Activated T-helper 1 cell treated with anti-CD3 and anti-CD28 coated beads, Interleukin-12 subunit alpha, Interleukin-12 subunit beta, Interleukin-2, Interleukin-4 antibody, amounts not matched to agents 30 ng/mL and 10 ng/mL and 1 ng/mL, durations not matched to agents 14 hours and 24 hours and 36 hours (primary cell): ENCODE measurements at regions not wholly inside any gene's neighbourhood (a gene's known extent, or its start where the extent isn't known, plus 50 kb on each side); places are given as distances from the start of the nearest gene placed in this dataset.
"Not testable (repeated sequence)": the region's sequence is repeated elsewhere in the genome, so short reads cannot be mapped to it uniquely, and the experiment has no call there.

Experiments used
- DNase-seq: peaks from one replicate; pipeline ENCODE4 v3.0.0; 2021; ENCODE audit warnings: low spot score
- H3K27ac Mint-ChIP-seq: one replicate; pipeline ENCODE4 v1.8.0; 2021; ENCODE audit warnings: mild to moderate bottlenecking, mixed read lengths
- H3K27me3 Mint-ChIP-seq: one replicate; pipeline ENCODE4 v1.8.0; 2022; ENCODE audit warnings: mild to moderate bottlenecking, moderate library complexity, mixed read lengths; ENCODE audit not compliant: insufficient read depth
- H3K36me3 Mint-ChIP-seq: one replicate; pipeline ENCODE4 v1.8.0; 2021; ENCODE audit warnings: low read depth, mixed read lengths
- H3K4me1 Mint-ChIP-seq: one replicate; pipeline ENCODE4 v1.8.0; 2021; ENCODE audit warnings: low read depth, mixed read lengths
- H3K4me3 Mint-ChIP-seq: one replicate; pipeline ENCODE4 v1.8.0; 2021; ENCODE audit warnings: mild to moderate bottlenecking, moderate library complexity, mixed read lengths
- H3K9me3 Mint-ChIP-seq: one replicate; pipeline ENCODE4 v1.8.0; 2021; ENCODE audit warnings: mixed read lengths
- intact Hi-C: fragments of 100-400 bp; cut with micrococcal nuclease; formaldehyde crosslinking; loops from one replicate; pipeline ENCODE4 v1.15.1; 2024

- no peak for DNase-seq
- Mint-ChIP-seq H3K27ac (no peak overlapping the region), H3K4me3 (no peak overlapping the region), H3K4me1 (no peaks in the 10 kb centered on the region), H3K36me3 (no peaks in the 10 kb centered on the region), H3K27me3 (no peaks in the 10 kb centered on the region), H3K9me3 (no peaks in the 10 kb centered on the region)
- intact Hi-C loops, result no loop called here
Measured at GRCh38 chr3:174363256-174363655, 495.9 kb upstream of the NAALADL2 start.

GRCh38 chr3:174365796-174366195 lies 493.3 kb upstream of the NAALADL2 start:
- H3K27ac Mint-ChIP-seq, result no peak overlapping the region
- no peaks in the 10 kb centered on the region for H3K27me3 Mint-ChIP-seq
- H3K36me3 Mint-ChIP-seq, result no peaks in the 10 kb centered on the region
- H3K4me1 Mint-ChIP-seq, result no peaks in the 10 kb centered on the region
- H3K4me3 Mint-ChIP-seq, result no peak overlapping the region
- intact Hi-C loops, result no loop called here
- no peaks in the 10 kb centered on the region for H3K9me3 Mint-ChIP-seq
- DNase-seq, result no peak

- H3K27ac Mint-ChIP-seq, intact Hi-C loops, H3K4me1 Mint-ChIP-seq, DNase-seq, H3K36me3 Mint-ChIP-seq, H3K4me3 Mint-ChIP-seq, H3K27me3 Mint-ChIP-seq, H3K9me3 Mint-ChIP-seq: not testable (repeated sequence)
Measured at GRCh38 chr3:174366904-174367303, 492.2 kb upstream of the NAALADL2 start.

GRCh38 chr3:174376346-174376745 lies 482.8 kb upstream of the NAALADL2 start:
- H3K36me3 Mint-ChIP-seq, result no peaks in the 10 kb centered on the region

GRCh38 chr3:174377096-174377495 lies 482.0 kb upstream of the NAALADL2 start:
- Mint-ChIP-seq H3K27me3 (no peaks in the 10 kb centered on the region), H3K36me3 (no peaks in the 10 kb centered on the region), H3K4me3 (no peak overlapping the region), H3K9me3 (no peaks in the 10 kb centered on the region), H3K27ac (no peak overlapping the region), H3K4me1 (no peaks in the 10 kb centered on the region)
- no peak for DNase-seq
- intact Hi-C loops, result no loop called here

More at GRCh38 chr3:174376346-174376745, 482.8 kb upstream of the NAALADL2 start:
- Mint-ChIP-seq H3K9me3 (no peaks in the 10 kb centered on the region), H3K27ac (no peak overlapping the region), H3K27me3 (no peaks in the 10 kb centered on the region), H3K4me3 (no peak overlapping the region), H3K4me1 (no peaks in the 10 kb centered on the region)
- intact Hi-C loops, result no loop called here
- no peak for DNase-seq

- Mint-ChIP-seq H3K9me3 (no peaks in the 10 kb centered on the region), H3K27me3 (no peaks in the 10 kb centered on the region), H3K36me3 (no peaks in the 10 kb centered on the region), H3K27ac (no peak overlapping the region), H3K4me1 (no peaks in the 10 kb centered on the region), H3K4me3 (no peak overlapping the region)
- intact Hi-C loops, result no loop called here
- DNase-seq, result no peak
Measured at GRCh38 chr3:174377684-174378083, 481.4 kb upstream of the NAALADL2 start.

GRCh38 chr3:174382878-174383277 lies 476.3 kb upstream of the NAALADL2 start:
- Mint-ChIP-seq H3K27me3 (no peaks in the 10 kb centered on the region), H3K9me3 (no peaks in the 10 kb centered on the region), H3K36me3 (no peaks in the 10 kb centered on the region), H3K4me3 (no peak overlapping the region), H3K27ac (no peak overlapping the region), H3K4me1 (no peaks in the 10 kb centered on the region)
- intact Hi-C loops, result no loop called here
- no peak for DNase-seq

- intact Hi-C loops, result no loop called here
- Mint-ChIP-seq H3K9me3 (no peaks in the 10 kb centered on the region), H3K27me3 (no peaks in the 10 kb centered on the region), H3K4me3 (no peak overlapping the region), H3K36me3 (no peaks in the 10 kb centered on the region), H3K4me1 (no peaks in the 10 kb centered on the region), H3K27ac (no peak overlapping the region)
- DNase-seq, result no peak
Measured at GRCh38 chr3:174387736-174388135, 471.4 kb upstream of the NAALADL2 start.

- Mint-ChIP-seq H3K4me3 (no peak overlapping the region), H3K4me1 (no peaks in the 10 kb centered on the region), H3K27me3 (no peaks in the 10 kb centered on the region), H3K36me3 (no peaks in the 10 kb centered on the region), H3K9me3 (no peaks in the 10 kb centered on the region), H3K27ac (no peak overlapping the region)
- intact Hi-C loops, result no loop called here
- no peak for DNase-seq
Measured at GRCh38 chr3:174397848-174398247, 461.3 kb upstream of the NAALADL2 start.

- Mint-ChIP-seq H3K27me3 (no peaks in the 10 kb centered on the region), H3K27ac (no peak overlapping the region), H3K36me3 (no peaks in the 10 kb centered on the region), H3K4me1 (no peaks in the 10 kb centered on the region), H3K9me3 (no peaks in the 10 kb centered on the region), H3K4me3 (no peak overlapping the region)
- no peak for DNase-seq
- intact Hi-C loops, result no loop called here
Measured at GRCh38 chr3:174398761-174399160, 460.4 kb upstream of the NAALADL2 start.

- H3K27me3 Mint-ChIP-seq, result no peaks in the 10 kb centered on the region
- H3K27ac Mint-ChIP-seq, result no peak overlapping the region
- H3K4me3 Mint-ChIP-seq, result no peak overlapping the region
- no peaks in the 10 kb centered on the region for H3K36me3 Mint-ChIP-seq
- no peaks in the 10 kb centered on the region for H3K9me3 Mint-ChIP-seq
- DNase-seq, result no peak
- no peaks in the 10 kb centered on the region for H3K4me1 Mint-ChIP-seq
- intact Hi-C loops, result no loop called here
Measured at GRCh38 chr3:174403831-174404230, 455.3 kb upstream of the NAALADL2 start.

- Mint-ChIP-seq H3K36me3 (no peaks in the 10 kb centered on the region), H3K27ac (no peak overlapping the region)
Measured at GRCh38 chr3:174408310-174408709, 450.8 kb upstream of the NAALADL2 start.

GRCh38 chr3:174409086-174409743 lies 449.9 kb upstream of the NAALADL2 start:
- Mint-ChIP-seq H3K4me1 (no peaks in the 10 kb centered on the region), H3K4me3 (no peak overlapping the region), H3K27me3 (no peaks in the 10 kb centered on the region), H3K27ac (no peak overlapping the region), H3K9me3 (no peaks in the 10 kb centered on the region), H3K36me3 (no peaks in the 10 kb centered on the region)
- intact Hi-C loops, result no loop called here
- DNase-seq, result no peak

More at GRCh38 chr3:174408310-174408709, 450.8 kb upstream of the NAALADL2 start:
- Mint-ChIP-seq H3K27me3 (no peaks in the 10 kb centered on the region), H3K4me1 (no peaks in the 10 kb centered on the region), H3K4me3 (no peak overlapping the region), H3K9me3 (no peaks in the 10 kb centered on the region)
- DNase-seq, result no peak
- intact Hi-C loops, result no loop called here
